Posterior vena cava (tissue), 2 donors: ENCODE measurements at regions not wholly inside any gene's neighbourhood (a gene's known extent, or its start where the extent isn't known, plus 50 kb on each side); places are given as distances from the start of the nearest gene placed in this dataset.

Experiments used
- DNase-seq: peaks from one replicate; pipeline ENCODE4 v3.0.0-alpha.2; 2020; ENCODE audit warnings: low spot score
- intact Hi-C, 2 donors: fragments of 100-400 bp; cut with DNase I; formaldehyde crosslinking; loops; one replicate each; pipeline versions ENCODE4 v1.14.1 to v1.14.2; 2022 to 2023
- donor health status: DM: yes; HTN: yes; CAD: no.
- donor health status: DM: yes; HTN: yes; CAD: no.

DNA sequence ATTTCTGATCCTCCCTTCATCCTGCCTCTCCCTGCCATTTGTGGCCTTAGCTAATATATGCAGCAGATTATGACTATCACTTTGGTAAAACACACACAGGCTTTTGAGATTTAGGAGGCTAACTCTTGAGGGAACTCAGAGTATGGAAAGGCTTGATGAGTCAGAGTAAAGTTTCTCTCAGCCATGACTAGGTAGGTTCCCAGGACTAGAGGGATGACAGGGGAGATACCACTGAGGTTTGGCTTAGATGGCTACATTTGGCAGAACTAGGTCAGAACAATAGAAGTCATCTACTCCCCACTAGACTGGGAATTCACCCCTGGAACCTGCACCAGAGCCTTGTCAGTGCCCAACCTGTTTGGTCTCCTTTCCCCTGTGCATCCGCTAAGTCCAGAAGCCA, 585.7 kb downstream of the TLL1 start:
- intact Hi-C loops: no loop called here
- no peak for DNase-seq

DNA sequence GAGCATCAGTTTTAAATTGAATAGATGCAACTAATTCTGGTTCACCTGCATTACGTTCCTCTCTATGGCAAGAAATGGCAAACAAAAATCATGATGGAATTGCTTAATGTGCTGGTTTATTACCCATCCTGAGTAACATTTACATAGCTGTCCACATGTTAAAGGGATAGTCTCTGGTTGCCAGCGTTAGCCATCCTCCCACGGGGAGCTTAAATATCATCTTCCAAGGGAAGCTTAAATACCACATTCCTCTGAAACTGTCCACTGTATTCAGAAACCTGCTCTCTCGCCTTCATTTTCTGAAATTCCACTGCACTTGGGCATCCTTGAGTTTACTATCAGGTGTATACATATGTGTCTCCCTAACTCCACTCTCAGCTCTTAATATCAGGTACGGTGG, 586.6 kb downstream of the TLL1 start:
- DNase-seq: no peak
- intact Hi-C loops: no loop called here

DNA sequence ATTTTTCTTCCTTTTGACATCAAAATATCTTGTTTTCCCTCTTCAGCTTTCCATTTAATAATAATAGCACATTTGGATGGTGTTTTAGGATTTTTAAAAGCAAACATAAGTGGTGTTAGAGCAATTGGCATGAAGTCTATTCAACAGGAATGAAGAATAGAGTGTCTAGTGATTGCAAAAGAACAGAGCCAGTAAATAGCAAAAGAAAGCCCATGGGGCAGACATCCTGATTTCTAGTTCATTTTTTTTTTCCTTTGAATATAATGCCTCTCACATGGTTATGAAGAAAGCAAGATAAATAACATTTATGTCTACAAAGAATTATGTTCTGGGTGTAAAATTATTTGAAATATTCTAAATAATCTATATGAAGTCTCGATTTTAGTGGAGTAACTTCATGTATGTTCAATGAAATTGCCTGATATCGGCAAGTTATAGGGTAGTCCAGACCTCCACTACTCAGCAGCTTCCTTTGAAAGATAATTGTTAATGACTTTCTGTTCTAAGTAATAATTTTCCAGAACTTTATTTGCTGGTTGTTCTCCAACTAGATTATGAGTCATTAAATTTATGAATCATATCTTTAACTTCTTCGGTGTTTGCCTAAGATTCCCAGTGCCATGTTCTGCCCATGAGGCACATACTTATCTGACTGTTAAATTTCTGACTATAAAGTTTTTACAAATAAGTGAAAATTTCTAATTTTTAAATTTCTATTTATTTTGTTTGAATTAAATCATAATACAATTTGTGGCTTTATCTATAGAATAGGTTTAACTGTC, 587.9 kb downstream of the TLL1 start:
- intact Hi-C loops: no loop called here
- no peak for DNase-seq

DNA sequence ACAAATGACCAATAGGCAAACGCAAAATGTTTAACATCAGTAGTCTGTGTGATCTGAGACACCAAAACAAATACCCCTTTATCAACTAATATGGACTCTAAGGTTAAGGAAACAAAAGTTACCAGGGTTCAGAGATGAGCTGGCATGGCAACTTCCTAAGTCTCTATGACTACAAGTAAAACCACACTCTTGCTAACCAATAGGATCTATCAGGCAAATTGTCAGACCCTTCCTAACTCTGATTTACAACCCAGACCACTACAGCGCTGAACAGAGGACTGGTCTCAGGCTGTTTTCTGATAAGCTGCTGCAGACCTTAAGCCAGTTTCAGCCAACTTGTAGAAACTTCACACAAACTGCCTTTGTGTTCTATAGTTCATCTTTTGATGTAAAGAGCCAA, 608.0 kb downstream of the TLL1 start:
- intact Hi-C loops: no loop called here

DNA sequence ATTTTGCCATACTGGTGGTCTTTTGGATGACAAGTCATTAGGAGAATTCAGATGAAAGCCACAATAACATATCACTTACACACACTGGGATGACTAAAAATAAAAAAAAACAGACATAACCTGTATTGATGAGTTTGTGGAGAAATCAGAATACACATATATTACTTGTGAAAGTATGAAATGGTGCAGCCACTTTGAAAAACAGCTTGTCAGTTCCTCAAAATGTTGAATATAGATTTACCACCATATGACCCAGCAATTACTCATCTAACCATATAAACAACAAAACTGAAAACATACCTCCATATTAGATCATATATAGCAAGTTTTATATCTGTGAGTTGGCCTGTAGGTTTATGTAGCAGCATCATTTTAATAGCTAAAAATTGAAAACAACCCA, 608.7 kb downstream of the TLL1 start:
- intact Hi-C loops: no loop called here
- DNase-seq: no peak

More for the DNA sequence above, 608.0 kb downstream of the TLL1 start:
- DNase-seq: no peak

DNA sequence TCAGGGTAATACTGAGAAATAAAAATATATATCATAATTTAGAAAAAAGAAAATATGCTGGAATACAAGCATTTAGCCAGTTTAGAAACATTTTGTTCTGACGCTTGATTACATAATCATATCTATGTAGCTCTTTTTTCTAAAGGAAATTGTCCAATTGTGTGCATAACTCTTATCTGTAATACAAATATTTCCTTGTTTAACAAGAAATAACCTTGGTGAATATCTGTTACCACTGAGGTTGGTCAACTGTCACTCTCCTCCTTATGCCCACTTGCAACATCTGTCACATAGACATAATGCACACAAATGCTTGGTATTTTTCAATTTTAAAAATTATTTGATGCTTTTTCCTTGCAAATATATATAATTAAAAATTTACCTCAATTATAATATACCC, 609.7 kb downstream of the TLL1 start:
- no peak for DNase-seq
- intact Hi-C loops: no loop called here

DNA sequence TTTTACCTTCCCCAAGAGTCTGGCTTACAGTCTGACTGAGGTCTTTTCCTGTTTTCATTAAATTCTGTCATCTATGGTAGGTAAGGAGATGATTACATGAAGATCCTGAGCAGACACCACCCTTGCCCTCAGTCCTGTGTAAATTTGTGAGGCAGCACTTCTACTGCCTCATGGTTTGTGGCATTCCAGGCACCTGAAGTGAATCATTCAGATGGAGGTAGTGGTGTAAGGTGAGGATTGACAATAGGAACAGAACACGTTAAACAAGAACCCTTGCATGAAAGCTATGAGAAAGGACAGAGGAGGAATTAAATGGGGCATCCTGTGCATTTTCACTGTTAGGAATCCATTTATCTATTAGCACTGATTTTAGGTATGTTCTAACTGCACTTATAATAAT, 618.6 kb downstream of the TLL1 start:
- intact Hi-C loops: no loop called here

DNA sequence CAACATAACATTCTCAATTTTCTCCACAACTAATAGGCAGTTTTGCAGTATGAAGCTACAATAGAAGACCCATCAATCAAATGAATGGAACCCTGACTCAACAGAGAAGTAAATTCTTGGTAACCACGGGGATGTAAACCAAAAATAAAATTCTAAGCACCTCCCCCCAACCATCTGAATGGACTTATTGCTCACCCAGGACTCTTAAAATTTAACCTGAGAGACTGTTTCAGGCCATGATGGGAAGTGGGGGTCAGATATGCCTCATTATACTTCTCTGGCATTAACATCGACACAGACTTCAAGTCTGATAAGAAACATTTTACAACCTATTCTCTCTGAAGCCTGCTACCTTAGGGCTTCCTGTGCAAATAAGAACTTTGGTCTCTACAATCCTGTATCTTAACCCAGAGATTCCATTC, 620.9 kb downstream of the TLL1 start:
- intact Hi-C loops: no loop called here

More for the DNA sequence above, 618.6 kb downstream of the TLL1 start:
- no peak for DNase-seq

DNA sequence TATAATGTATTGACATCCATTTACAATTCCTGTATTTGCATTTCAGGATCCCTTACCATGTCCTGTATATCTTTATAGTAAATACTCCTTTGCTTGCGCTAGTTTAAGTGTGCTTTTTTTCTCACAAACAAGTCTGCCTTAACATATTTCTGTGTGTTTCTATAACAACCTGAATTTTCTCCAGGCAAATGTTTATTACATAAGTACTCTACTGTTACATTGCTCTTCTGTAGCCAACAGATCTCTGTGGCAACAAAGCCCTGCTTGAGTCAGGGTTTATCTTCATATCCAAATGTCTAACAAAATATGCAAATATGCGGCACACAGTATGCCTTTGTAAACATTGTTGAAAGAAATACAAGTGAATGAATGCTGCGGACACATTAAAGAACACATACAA, 625.5 kb downstream of the TLL1 start:
- DNase-seq: no peak
- intact Hi-C loops: no loop called here

More for the DNA sequence above, 620.9 kb downstream of the TLL1 start:
- no peak for DNase-seq

DNA sequence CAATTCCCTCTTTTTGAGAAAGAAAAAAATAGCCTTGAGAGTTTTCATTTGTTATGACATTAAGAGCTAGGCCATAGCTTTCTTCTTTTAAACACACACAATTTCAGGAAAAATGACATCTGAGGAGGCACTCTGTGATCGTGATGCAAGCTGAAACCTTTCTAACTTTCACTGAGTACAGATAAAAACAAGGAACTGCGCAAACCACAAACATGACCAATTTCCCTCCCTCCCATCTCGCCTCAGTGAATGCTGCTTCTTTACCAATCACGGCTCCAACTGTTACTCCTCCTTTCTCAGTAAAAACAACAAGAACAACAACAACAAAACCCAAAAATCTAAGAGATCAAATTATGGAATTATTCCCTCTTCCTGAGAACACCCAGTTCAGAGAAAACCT, 626.8 kb downstream of the TLL1 start:
- intact Hi-C loops: no loop called here

DNA sequence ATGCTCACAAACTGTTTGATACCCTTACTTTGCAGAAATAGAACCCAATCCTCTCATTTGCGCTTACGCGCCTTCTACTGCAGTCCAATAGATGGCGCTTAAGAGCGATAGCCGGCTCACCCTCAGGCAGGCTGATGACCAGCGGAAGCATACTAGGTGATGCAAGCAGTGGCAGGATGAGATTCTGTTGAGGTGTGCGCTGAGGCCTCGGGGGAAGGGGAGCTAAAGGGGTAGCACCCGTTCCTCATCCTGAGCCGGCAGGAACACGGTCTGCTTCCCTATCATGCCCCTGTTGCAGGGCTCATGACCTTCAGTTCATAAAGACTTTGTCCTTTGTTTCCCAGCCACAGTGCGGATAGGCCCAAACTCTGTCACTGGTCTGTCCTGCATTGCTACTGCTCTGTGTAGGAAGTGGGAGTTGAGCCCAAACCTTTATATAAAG, 628.9 kb downstream of the TLL1 start:
- DNase-seq: peak; percentile 58
- intact Hi-C loops: no loop called here

More for the DNA sequence above, 626.8 kb downstream of the TLL1 start:
- no peak for DNase-seq

DNA sequence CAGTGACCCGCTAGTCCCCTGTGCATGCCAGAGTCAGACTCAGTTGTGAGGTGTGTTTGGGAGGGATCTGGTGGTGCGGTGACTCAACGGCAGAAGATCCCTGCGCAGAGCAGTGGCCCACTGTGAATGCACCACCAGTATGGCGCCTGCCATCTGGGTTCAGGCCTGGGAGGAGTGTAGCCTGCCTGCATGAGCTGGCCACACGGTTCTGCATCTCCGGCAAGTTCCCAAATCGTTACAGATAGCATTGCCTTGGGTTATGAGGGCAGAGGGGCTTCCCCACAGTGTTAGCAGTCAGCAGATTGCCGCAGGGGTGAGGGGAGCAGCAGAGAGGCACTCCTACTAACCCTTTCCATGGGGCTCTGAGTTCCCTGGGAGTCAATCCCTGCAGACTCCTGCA, 629.6 kb downstream of the TLL1 start:
- intact Hi-C loops: no loop called here
- DNase-seq: peak; percentile 67

DNA sequence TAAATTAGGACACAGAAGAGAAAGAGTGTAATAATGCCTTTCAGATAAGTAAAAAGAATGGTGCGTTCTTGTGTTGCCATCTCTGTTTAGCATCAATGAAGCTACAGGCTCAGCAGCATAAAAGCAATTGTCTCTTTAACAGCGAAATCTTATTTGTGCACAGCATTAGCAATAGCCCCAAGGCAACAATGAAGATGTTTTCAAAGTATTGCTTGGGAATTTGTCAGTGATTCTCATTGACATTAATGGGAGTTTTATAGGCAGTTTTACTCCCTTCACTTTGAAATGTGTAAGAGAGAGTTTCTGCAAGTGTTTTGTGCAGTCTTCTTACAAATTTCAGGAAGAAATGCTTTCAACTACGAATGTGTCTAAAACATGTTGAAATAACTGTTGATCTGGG, 633.0 kb downstream of the TLL1 start:
- intact Hi-C loops: no loop called here
- DNase-seq: no peak

DNA sequence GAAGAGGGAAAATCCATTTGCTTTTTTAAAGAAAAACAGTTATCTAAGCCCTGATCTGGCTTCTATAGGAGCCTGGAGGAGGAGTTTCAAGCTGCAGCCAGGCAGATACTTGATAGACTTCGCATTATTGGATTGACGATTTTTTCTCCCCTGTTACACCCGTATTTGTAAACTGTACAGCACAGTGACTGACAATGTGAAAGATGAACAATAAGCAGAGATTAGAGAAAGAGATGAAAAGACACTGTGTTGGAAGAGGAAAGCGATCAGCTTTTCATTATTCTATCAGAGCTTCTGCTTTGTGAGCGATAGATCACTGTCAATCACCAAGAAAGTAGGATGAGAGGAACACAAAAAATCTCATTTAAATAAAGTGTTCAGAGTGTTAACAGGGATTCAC, 639.2 kb downstream of the TLL1 start:
- DNase-seq: no peak
- intact Hi-C loops: no loop called here

DNA sequence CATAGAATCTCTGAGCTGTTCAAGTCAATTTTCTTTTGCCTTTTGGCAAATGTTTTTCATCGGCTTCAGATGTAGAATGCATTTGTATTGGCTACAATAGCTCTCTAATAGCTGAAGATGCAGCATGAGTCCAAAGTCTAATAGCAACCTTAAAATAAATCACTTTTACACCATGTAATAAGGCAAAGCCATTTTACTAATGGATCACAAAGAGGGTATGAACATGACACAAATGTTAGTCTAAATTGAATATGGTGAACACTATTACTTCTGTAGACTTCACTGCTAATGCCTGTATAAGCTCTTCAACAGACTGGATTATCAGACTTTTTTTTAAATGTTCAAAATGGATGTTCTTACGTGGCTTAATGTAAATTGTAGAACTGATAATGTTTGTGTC, 645.3 kb downstream of the TLL1 start:
- DNase-seq: no peak
- intact Hi-C loops: no loop called here

DNA sequence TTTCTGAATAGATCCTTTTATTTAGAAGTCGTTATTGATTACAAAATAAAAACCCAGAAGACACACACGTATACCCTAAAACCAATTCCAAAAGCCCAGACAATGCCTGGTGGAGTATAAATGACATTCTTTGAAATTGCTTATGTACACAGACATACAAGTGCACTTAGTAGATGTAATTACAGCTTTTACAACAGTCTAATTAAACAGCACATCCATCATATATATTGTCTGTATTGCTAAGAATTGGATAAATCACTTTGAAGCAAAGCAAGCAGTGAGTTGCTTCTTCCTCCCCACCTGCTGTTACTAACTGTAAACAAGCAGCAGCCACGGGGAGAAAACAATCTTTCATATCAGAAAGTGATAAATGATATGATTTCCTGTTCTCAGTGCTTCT, 645.7 kb downstream of the TLL1 start:
- intact Hi-C loops: no loop called here
- no peak for DNase-seq

DNA sequence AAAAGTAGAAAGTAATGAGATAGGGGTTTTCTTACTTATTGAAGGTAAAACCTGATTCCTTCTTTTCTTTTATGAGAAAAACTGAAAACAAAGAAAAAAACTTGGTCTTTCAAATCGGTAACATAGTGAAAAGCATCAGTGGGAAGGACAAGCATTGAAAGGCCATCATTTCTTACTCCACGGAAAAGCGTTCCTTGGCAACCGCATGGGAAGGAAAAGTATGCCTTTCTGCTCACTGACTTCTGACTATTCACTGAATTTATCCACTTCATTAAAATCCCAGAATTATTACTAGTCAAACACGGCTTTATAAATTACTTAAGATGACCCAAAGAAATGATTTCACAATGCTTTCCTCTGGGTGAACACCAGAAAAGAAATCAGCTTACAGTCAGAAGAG, 646.7 kb downstream of the TLL1 start:
- DNase-seq: no peak
- intact Hi-C loops: no loop called here

DNA sequence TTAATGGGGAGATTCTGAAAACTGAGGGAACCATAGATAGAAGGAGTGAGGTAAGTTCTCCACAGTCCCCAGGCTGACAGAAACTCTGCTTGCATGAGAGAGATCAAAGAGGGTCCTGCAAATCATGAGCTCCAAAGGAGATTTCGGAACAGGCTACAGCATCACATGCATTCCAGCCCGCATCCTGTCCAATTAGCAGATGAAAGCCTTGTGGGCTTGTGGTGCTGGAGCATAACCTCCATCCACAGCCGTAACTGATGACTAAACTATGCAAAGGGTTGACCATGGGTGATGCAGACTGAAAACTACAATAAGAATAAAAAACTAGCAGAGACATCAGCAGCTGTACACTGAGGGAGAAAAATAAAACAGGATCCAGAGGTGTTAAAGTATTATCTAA, 654.5 kb downstream of the TLL1 start:
- intact Hi-C loops: no loop called here
- DNase-seq: no peak

DNA sequence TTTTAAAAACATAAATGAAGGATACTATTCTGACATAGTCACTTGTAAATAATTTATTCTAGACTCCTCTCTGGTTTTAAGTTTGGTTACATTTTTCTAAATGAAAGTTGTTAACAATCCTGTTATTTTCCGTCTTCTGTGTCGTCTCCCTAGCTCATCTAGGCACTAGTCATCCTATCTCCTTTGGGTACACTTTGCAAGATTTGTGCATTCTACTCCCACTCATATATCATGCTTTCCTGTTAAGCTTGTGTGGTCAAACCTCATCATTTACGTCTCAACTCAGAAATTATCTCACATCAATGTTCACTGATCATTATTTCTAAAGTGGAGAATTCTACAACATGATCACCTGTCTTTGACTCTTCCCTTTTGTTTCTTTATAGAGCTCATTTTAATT, 658.7 kb downstream of the TLL1 start:
- no peak for DNase-seq

DNA sequence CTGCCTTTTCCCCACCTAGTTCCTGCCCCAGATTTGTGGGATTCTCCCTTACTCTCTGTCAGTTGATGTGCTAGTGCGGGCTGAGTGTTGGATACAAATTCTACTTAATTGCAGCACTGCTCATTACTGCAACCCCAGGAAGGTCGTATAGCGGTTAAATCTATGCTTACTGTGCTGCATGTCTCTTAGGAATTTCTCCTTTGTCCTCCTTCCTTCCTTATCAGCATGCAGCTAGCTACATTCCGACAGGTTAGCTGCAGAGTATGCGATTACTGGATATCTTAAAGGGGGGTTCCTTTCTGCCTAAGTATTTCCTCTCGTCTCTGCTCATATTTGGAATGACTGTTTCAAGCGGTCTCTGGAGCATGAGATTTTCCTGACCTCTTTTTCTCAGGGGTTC, 662.8 kb downstream of the TLL1 start:
- intact Hi-C loops: no loop called here
- DNase-seq: no peak

More for the DNA sequence above, 658.7 kb downstream of the TLL1 start:
- intact Hi-C loops: no loop called here

DNA sequence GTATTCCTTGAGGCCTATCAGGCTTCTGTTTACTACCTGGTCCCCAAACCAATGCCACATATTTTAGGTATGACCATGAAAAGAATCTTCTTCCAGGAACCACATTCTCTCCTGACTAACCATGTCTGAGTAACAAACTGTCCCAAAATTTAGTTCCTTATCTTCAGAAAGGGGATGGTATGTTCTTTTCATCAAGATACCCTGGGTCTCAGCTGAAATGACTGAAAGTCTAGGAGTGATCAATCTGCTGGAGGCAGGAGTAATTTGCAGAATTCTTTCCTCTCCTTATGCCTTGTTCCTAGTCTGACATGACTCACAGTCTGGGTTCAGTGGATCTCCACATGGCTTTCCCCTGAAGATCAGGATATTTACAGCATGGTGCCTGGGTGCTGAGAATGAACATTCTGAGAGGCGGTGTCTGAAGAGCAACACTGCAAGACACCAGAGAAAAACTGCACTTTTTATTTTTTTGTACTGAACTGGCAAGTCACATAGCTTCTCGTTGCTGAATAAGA, 665.5 kb downstream of the TLL1 start:
- intact Hi-C loops: no loop called here
- DNase-seq: no peak
